A549 (cell line): ENCODE measurements at regions not wholly inside any gene's neighbourhood (a gene's known extent, or its start where the extent isn't known, plus 50 kb on each side); places are given as distances from the start of the nearest gene placed in this dataset.
A peak's percentile ranks its signal among the peaks of the same experiment; 100 is the strongest.

Experiments
- ATAC-seq, 2 experiments: fragments of 200-7000 bp in 1 of 2; fragments of >200 bp in 1 of 2; cut with Nextera tagmentation in 1 of 2; cut with Tn5 transposase in 1 of 2; 3 replicates each; pipeline versions ENCODE4 v1.8.0 to v1.9.1; 2018 to 2020; ENCODE audit warnings: mild to moderate bottlenecking in 1 of 2, moderate library complexity in 1 of 2
- CTCF ChIA-PET: fragments of 300-600 bp; sonication (Branson Sonifier 250); formaldehyde crosslinking; extraction: SDS; loops from one replicate; lab custom pipeline; 2021; ENCODE audit warnings: antibody characterized with exemption, inconsistent platforms; lab: Yijun Ruan, JAX
- POLR2A ChIA-PET: fragments of 350-600 bp; formaldehyde crosslinking; extraction: SDS; loops from one replicate; lab custom pipeline; 2021; ENCODE audit warnings: antibody characterized with exemption, inconsistent platforms; lab: Yijun Ruan, JAX
- DNase-seq, 2 experiments: peaks; one replicate each; pipeline versions ENCODE4 v3.0.0 to v3.0.0-alpha.2; 2011 to 2016; ENCODE audit warnings: low read depth in 1 of 2, low spot score in 1 of 2
- FAIRE-seq: peaks from 2 replicates; lab custom pipeline; 2011; peaks lifted over from hg19 to GRCh38; lab: Jason Lieb, UNC
- H3K27ac ChIP-seq, 2 experiments: fragments of >200 bp; sonication (Bioruptor Twin); formaldehyde crosslinking; 3 replicates each; pipeline ENCODE4 v1.5.1; 2016 to 2017
- H3K4me1 ChIP-seq: fragments of >200 bp; sonication (Bioruptor Twin); formaldehyde crosslinking; 3 replicates; pipeline ENCODE4 v1.6.1; 2016
- H3K4me2 ChIP-seq: fragments of >200 bp; sonication (Bioruptor Twin); formaldehyde crosslinking; 3 replicates; pipeline ENCODE4 v1.6.1; 2016
- H3K4me3 ChIP-seq: fragments of >200 bp; sonication (Bioruptor Twin); formaldehyde crosslinking; 3 replicates; pipeline ENCODE4 v1.5.1; 2016
- H3K9me3 ChIP-seq: fragments of >200 bp; sonication (Bioruptor Twin); formaldehyde crosslinking; 3 replicates; pipeline ENCODE4 v1.6.1; 2016
- CBX2 ChIP-seq: fragments of 200-600 bp; sonication (generic); IDR thresholded peaks from 2 replicates; pipeline ENCODE4 v1.6.1; 2016; ENCODE audit warnings: low read depth, mild to moderate bottlenecking, borderline replicate concordance
- FOXS1 ChIP-seq: fragments of 250-450 bp; sonication (Bioruptor Pico); IDR thresholded peaks from 2 replicates; pipeline ENCODE4 v1.5.0; 2020; ENCODE audit warnings: mild to moderate bottlenecking, moderate library complexity
- GATA3 ChIP-seq: IDR thresholded peaks from 2 replicates; pipeline ENCODE4 v1.6.1; 2012; ENCODE audit warnings: borderline replicate concordance
- HOXA7 ChIP-seq: fragments of 250-450 bp; sonication (Bioruptor Pico); IDR thresholded peaks from 2 replicates; pipeline ENCODE4 v1.5.0; 2020; ENCODE audit warnings: mild to moderate bottlenecking, moderate library complexity
- HOXB13 ChIP-seq: fragments of 250-450 bp; sonication (Bioruptor Pico); IDR thresholded peaks from 2 replicates; pipeline ENCODE4 v1.5.0; 2020; ENCODE audit warnings: low read depth, mild to moderate bottlenecking, moderate library complexity
- JUN ChIP-seq, 2 experiments: fragments of >200 bp; sonication (Bioruptor Twin); formaldehyde crosslinking; IDR thresholded peaks; 2 replicates in 1 of 2; 3 replicates in 1 of 2; pipeline ENCODE4 v1.6.1; 2016 to 2017
- JUNB ChIP-seq: fragments of >200 bp; sonication (Bioruptor Twin); formaldehyde crosslinking; IDR thresholded peaks from 2 replicates; pipeline ENCODE4 v1.6.1; 2016
- KDM5A ChIP-seq: fragments of 200-600 bp; sonication (generic); IDR thresholded peaks from 2 replicates; pipeline ENCODE4 v1.6.1; 2016; ENCODE audit warnings: antibody characterized with exemption, mild to moderate bottlenecking
- MYC ChIP-seq: IDR thresholded peaks from 2 replicates; pipeline ENCODE4 v1.6.1; 2012; ENCODE audit warnings: mild to moderate bottlenecking, inconsistent platforms, low read length, improper control_type of control experiment, borderline replicate concordance
- RCOR1 ChIP-seq: fragments of 150-350 bp; IDR thresholded peaks from 2 replicates; pipeline ENCODE4 v1.6.1; 2014; ENCODE audit warnings: antibody characterized with exemption, low read length, low read depth
- ZFP36 ChIP-seq: fragments of 450-650 bp; IDR thresholded peaks from 2 replicates; pipeline ENCODE4 v1.6.1; 2014; ENCODE audit warnings: borderline replicate concordance; ENCODE audit not compliant: partially characterized antibody
- WGBS: methylation state at CpG from one replicate; pipeline ENCODE4 v1.1.6; 2017; ENCODE audit errors: missing lambda C conversion rate; 5-methylcytosine and 5-hydroxymethylcytosine counted together
- TF ChIP-seq, protein P1 (sequence below): fragments of >200 bp; sonication (Bioruptor Twin); formaldehyde crosslinking; IDR thresholded peaks from 3 replicates; pipeline ENCODE4 v1.6.1; 2016
- TF ChIP-seq, protein P2 (sequence below): fragments of 200-600 bp; sonication (generic); IDR thresholded peaks from 2 replicates; pipeline ENCODE4 v1.6.1; 2016; ENCODE audit warnings: antibody characterized with exemption, mild to moderate bottlenecking, moderate library complexity
- TF ChIP-seq, protein P3 (sequence below): IDR thresholded peaks from 2 replicates; pipeline ENCODE4 v1.6.1; 2012

DNA sequence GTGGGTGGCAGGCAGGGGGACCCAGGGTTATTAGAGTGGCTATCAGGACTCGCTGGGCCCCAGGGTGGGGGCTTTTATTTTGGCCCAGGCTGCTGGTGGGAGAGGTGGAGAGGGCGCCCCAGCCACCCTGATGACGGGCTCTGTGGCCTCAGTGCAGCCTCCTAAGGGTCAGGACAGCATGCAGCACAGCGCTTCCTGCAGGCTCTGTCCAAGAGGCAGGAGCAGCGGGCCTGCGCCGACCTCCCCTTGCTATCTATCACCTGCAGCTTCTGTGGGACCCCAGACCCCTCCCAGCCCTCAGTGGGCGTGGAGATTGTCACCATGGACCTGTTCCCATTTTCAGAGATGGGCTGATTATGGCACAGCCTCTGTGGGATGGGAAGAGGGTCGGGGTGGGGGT lies 54.3 kb upstream of the PPARA start:
- H3K4me2 ChIP-seq = no peak overlapping the region; the same call in 2 of the 3 replicates
- H3K4me3 ChIP-seq = no peak overlapping the region
- H3K27ac ChIP-seq = peak overlapping the region in 1 of 2 experiments; percentile 56; a peak in 3 of 6 replicates
- H3K9me3 ChIP-seq = no peaks in the 10 kb centered on the region
- ATAC-seq (no peak), DNase-seq (no peak), FAIRE-seq (no peak)
- 63% methylated on average over 3 of the region's 9 CpGs for WGBS
- CTCF ChIA-PET = interaction anchor here (1.9 kb wide), 1 partner anchor 90 kb away, joined by 8 read pairs; no protein-coding TSS in a partner anchor
- H3K4me1 ChIP-seq = peaks cover 71% of the 10 kb centered on the region
- no peak for TF ChIP-seq GATA3
- TF ChIP-seq, all 56 proteins: peak for 0
- POLR2A ChIA-PET = no interaction called here

DNA sequence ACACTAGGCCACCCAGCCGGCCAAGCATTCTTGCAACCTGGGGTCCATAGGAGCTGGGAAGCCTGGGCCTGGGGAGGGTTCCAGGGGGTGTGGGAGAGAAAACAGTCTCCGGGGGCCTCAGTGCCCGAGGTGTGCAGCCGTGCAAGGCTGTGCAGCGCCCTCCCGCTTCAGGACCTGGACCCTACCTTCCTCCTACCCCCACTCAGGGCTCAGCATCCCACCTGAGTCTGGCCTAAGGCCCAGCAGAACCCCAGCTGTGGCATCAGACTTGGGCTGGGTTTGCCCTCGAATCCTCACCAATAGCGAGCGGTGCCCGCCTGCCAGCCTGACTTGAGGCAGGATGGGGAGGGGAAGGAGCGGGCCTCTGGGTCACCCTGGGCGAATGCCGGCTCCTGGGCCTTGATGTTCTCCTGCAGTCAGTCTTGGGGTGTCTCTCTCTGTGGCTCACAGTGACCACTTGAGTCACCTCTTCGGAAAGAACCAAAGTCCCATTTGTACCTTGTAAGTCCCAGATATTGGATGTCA lies 53.6 kb upstream of the PPARA start:
- POLR2A ChIA-PET = no interaction called here
- peaks cover 78% of the 10 kb centered on the region for H3K4me1 ChIP-seq

DNA sequence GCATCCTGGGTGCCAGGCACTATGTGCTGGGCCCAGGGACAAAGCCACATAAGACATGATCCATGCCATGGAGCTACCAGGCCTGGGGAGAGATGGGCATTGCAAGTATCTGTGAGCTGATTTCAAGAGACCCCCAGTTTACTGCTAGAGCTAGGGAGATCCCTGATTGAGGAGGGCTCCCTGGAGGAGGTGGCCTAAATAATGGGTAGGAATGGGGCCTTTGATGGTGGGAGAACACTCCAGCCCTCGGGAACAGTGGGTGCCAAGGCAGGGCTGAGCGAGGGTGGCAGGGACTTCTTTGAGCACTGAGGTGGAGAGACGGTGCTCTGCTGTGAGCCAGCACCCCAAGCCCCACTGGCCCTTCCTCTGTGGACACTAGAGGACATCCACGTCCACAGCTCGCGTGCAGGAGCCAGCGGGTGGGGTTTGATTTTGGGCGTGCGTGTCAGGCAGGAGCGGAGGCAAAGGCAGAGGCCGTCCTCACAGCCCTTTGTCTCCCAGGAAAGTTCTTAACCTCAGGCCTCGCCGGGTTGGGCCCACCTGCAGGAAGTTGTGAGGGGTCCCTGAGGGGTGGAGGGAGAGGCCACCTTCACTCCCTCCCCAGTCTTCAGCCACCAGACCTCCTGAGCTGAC lies 52.9 kb upstream of the PPARA start:
- Histone ChIP-seq H3K4me1 (peaks cover 80% of the 10 kb centered on the region), H3K4me3 (no peak overlapping the region), H3K27ac (peak overlapping the region in 1 of 2 experiments; percentile 64; a peak in 3 of 6 replicates), H3K4me2 (no peak overlapping the region), H3K9me3 (no peaks in the 10 kb centered on the region)
- FAIRE-seq = no peak
- CTCF ChIA-PET = interaction anchor here (1.0 to 2.4 kb wide), 7 partner anchors 8 to 91 kb away, joined by 3 to 10 read pairs (median 4); no protein-coding TSS in a partner anchor
- no peak for DNase-seq
- POLR2A ChIA-PET = no interaction called here
- no peak for ATAC-seq
- 86% methylated on average over 13 of the region's 13 CpGs for WGBS
- TF ChIP-seq KDM5A = no peak
- peak; percentile 74 for TF ChIP-seq ZFP36

More for the DNA sequence above, 53.6 kb upstream of the PPARA start:
- 89% methylated on average over 5 of the region's 14 CpGs for WGBS
- FAIRE-seq (no peak), DNase-seq (no peak), ATAC-seq (peak in 1 of 2 experiments; percentile 2; a peak in 1 of 6 replicates)
- no peak overlapping the region for H3K4me2 ChIP-seq
- H3K27ac ChIP-seq = peak overlapping the region in 1 of 2 experiments; percentile 64; a peak in 3 of 6 replicates
- no peak overlapping the region for H3K4me3 ChIP-seq
- TF ChIP-seq JUNB (no peak), HOXA7 (CRISPR knock-in tag) (no peak), HOXB13 (CRISPR knock-in tag) (no peak), JUN (IDR thresholded peaks at IDR 0.05) (no peak), FOXS1 (CRISPR knock-in tag) (no peak), CBX2 (no peak), MYC (no peak), RCOR1 (no peak)
- TF ChIP-seq, protein P1, sequence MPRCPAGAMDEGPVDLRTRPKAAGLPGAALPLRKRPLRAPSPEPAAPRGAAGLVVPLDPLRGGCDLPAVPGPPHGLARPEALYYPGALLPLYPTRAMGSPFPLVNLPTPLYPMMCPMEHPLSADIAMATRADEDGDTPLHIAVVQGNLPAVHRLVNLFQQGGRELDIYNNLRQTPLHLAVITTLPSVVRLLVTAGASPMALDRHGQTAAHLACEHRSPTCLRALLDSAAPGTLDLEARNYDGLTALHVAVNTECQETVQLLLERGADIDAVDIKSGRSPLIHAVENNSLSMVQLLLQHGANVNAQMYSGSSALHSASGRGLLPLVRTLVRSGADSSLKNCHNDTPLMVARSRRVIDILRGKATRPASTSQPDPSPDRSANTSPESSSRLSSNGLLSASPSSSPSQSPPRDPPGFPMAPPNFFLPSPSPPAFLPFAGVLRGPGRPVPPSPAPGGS = no peak
- TF ChIP-seq, protein P2, sequence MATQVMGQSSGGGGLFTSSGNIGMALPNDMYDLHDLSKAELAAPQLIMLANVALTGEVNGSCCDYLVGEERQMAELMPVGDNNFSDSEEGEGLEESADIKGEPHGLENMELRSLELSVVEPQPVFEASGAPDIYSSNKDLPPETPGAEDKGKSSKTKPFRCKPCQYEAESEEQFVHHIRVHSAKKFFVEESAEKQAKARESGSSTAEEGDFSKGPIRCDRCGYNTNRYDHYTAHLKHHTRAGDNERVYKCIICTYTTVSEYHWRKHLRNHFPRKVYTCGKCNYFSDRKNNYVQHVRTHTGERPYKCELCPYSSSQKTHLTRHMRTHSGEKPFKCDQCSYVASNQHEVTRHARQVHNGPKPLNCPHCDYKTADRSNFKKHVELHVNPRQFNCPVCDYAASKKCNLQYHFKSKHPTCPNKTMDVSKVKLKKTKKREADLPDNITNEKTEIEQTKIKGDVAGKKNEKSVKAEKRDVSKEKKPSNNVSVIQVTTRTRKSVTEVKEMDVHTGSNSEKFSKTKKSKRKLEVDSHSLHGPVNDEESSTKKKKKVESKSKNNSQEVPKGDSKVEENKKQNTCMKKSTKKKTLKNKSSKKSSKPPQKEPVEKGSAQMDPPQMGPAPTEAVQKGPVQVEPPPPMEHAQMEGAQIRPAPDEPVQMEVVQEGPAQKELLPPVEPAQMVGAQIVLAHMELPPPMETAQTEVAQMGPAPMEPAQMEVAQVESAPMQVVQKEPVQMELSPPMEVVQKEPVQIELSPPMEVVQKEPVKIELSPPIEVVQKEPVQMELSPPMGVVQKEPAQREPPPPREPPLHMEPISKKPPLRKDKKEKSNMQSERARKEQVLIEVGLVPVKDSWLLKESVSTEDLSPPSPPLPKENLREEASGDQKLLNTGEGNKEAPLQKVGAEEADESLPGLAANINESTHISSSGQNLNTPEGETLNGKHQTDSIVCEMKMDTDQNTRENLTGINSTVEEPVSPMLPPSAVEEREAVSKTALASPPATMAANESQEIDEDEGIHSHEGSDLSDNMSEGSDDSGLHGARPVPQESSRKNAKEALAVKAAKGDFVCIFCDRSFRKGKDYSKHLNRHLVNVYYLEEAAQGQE = no peak
- TF ChIP-seq, protein P3, sequence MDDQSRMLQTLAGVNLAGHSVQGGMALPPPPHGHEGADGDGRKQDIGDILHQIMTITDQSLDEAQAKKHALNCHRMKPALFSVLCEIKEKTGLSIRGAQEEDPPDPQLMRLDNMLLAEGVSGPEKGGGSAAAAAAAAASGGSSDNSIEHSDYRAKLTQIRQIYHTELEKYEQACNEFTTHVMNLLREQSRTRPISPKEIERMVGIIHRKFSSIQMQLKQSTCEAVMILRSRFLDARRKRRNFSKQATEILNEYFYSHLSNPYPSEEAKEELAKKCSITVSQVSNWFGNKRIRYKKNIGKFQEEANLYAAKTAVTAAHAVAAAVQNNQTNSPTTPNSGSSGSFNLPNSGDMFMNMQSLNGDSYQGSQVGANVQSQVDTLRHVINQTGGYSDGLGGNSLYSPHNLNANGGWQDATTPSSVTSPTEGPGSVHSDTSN = no peak
- CTCF ChIA-PET = interaction anchor here (1.0 to 2.0 kb wide), 6 partner anchors 7 to 91 kb away, joined by 3 to 8 read pairs (median 4); no protein-coding TSS in a partner anchor
- H3K9me3 ChIP-seq = no peaks in the 10 kb centered on the region
